ENCODE measurements at regions not wholly inside any gene's neighbourhood (a gene's known extent, or its start where the extent isn't known, plus 50 kb on each side); places are given as distances from the start of the nearest gene placed in this dataset.

- Histone ChIP-seq H3K9me2 (replicated peaks; ENCODE audit: insufficient read depth, low read length) (no peaks in the 10 kb centered on the region; the same call in 1 of the 2 replicates), H3K4me3 (ENCODE audit: low read length) (no peak overlapping the region), H3K4me2 (ENCODE audit: low read depth, low read length, poor library complexity, severe bottlenecking) (no peak overlapping the region), H2AFZ (ENCODE audit: low read length) (no peak overlapping the region), H3K4me1 (ENCODE audit: low read length) (no peaks in the 10 kb centered on the region), H3K9ac (ENCODE audit: low read length) (no peak overlapping the region), H3K27ac (ENCODE audit: low read length) (no peak overlapping the region), H3K36me3 (ENCODE audit: insufficient read depth, low read length) (no peaks in the 10 kb centered on the region), H3K9me3 (ENCODE audit: low read length) (peaks cover 22% of the 10 kb centered on the region), H3K27me3 (ENCODE audit: low read length) (no peaks in the 10 kb centered on the region), H4K20me1 (ENCODE audit: insufficient read depth, low read depth, low read length) (no peaks in the 10 kb centered on the region), H3K79me2 (ENCODE audit: low read length) (no peaks in the 10 kb centered on the region)
- DNase-seq: no peak
Measured at GRCh38 chr4:125991398-125991797, 676.6 kb downstream of the FAT4 start.

- Histone ChIP-seq H3K27me3 (ENCODE audit: low read length) (no peaks in the 10 kb centered on the region), H3K27ac (ENCODE audit: low read length) (no peak overlapping the region), H4K20me1 (ENCODE audit: insufficient read depth, low read depth, low read length) (no peaks in the 10 kb centered on the region), H3K4me2 (ENCODE audit: low read depth, low read length, poor library complexity, severe bottlenecking) (no peak overlapping the region), H2AFZ (ENCODE audit: low read length) (no peak overlapping the region), H3K36me3 (ENCODE audit: insufficient read depth, low read length) (no peaks in the 10 kb centered on the region), H3K9me2 (replicated peaks; ENCODE audit: insufficient read depth, low read length) (no peaks in the 10 kb centered on the region; the same call in 1 of the 2 replicates), H3K79me2 (ENCODE audit: low read length) (no peaks in the 10 kb centered on the region), H3K9me3 (ENCODE audit: low read length) (peaks cover 30% of the 10 kb centered on the region), H3K9ac (ENCODE audit: low read length) (no peak overlapping the region), H3K4me3 (ENCODE audit: low read length) (no peak overlapping the region), H3K4me1 (ENCODE audit: low read length) (no peaks in the 10 kb centered on the region)
- no peak for DNase-seq
Measured at GRCh38 chr4:125992891-125993290, 678.1 kb downstream of the FAT4 start.

GRCh38 chr4:125994024-125994423 lies 679.3 kb downstream of the FAT4 start:
- Histone ChIP-seq H3K36me3 (ENCODE audit: insufficient read depth, low read length) (no peaks in the 10 kb centered on the region), H3K9ac (ENCODE audit: low read length) (no peak overlapping the region), H3K4me3 (ENCODE audit: low read length) (no peak overlapping the region), H3K4me2 (ENCODE audit: low read depth, low read length, poor library complexity, severe bottlenecking) (no peak overlapping the region), H3K27me3 (ENCODE audit: low read length) (no peaks in the 10 kb centered on the region), H3K9me2 (replicated peaks; ENCODE audit: insufficient read depth, low read length) (no peaks in the 10 kb centered on the region; the same call in 1 of the 2 replicates), H2AFZ (ENCODE audit: low read length) (no peak overlapping the region), H3K79me2 (ENCODE audit: low read length) (no peaks in the 10 kb centered on the region), H3K4me1 (ENCODE audit: low read length) (no peaks in the 10 kb centered on the region), H3K27ac (ENCODE audit: low read length) (no peak overlapping the region), H3K9me3 (ENCODE audit: low read length) (peaks cover 34% of the 10 kb centered on the region), H4K20me1 (ENCODE audit: insufficient read depth, low read depth, low read length) (no peaks in the 10 kb centered on the region)
- no peak for DNase-seq

GRCh38 chr4:125994430-125994829 lies 679.7 kb downstream of the FAT4 start:
- no peak for DNase-seq
- Histone ChIP-seq H3K9me3 (ENCODE audit: low read length) (peaks cover 33% of the 10 kb centered on the region), H3K36me3 (ENCODE audit: insufficient read depth, low read length) (no peaks in the 10 kb centered on the region), H2AFZ (ENCODE audit: low read length) (no peak overlapping the region), H3K9ac (ENCODE audit: low read length) (no peak overlapping the region), H3K4me2 (ENCODE audit: low read depth, low read length, poor library complexity, severe bottlenecking) (no peak overlapping the region), H3K9me2 (replicated peaks; ENCODE audit: insufficient read depth, low read length) (no peaks in the 10 kb centered on the region; the same call in 1 of the 2 replicates), H3K79me2 (ENCODE audit: low read length) (no peaks in the 10 kb centered on the region), H4K20me1 (ENCODE audit: insufficient read depth, low read depth, low read length) (no peaks in the 10 kb centered on the region), H3K27ac (ENCODE audit: low read length) (no peak overlapping the region), H3K4me1 (ENCODE audit: low read length) (no peaks in the 10 kb centered on the region), H3K27me3 (ENCODE audit: low read length) (no peaks in the 10 kb centered on the region), H3K4me3 (ENCODE audit: low read length) (no peak overlapping the region)

GRCh38 chr4:126004941-126005340 lies 690.2 kb downstream of the FAT4 start:
- Histone ChIP-seq H3K27me3 (ENCODE audit: low read length) (no peaks in the 10 kb centered on the region), H2AFZ (ENCODE audit: low read length) (no peak overlapping the region)

GRCh38 chr4:126007142-126007541 lies 692.4 kb downstream of the FAT4 start:
- Histone ChIP-seq H3K9me3 (ENCODE audit: low read length) (peaks cover 19% of the 10 kb centered on the region), H3K79me2 (ENCODE audit: low read length) (no peaks in the 10 kb centered on the region), H4K20me1 (ENCODE audit: insufficient read depth, low read depth, low read length) (no peaks in the 10 kb centered on the region), H2AFZ (ENCODE audit: low read length) (no peak overlapping the region), H3K27me3 (ENCODE audit: low read length) (no peaks in the 10 kb centered on the region), H3K36me3 (ENCODE audit: insufficient read depth, low read length) (no peaks in the 10 kb centered on the region), H3K9ac (ENCODE audit: low read length) (no peak overlapping the region), H3K27ac (ENCODE audit: low read length) (no peak overlapping the region), H3K4me3 (ENCODE audit: low read length) (no peak overlapping the region), H3K4me1 (ENCODE audit: low read length) (no peaks in the 10 kb centered on the region), H3K9me2 (replicated peaks; ENCODE audit: insufficient read depth, low read length) (no peaks in the 10 kb centered on the region), H3K4me2 (ENCODE audit: low read depth, low read length, poor library complexity, severe bottlenecking) (no peak overlapping the region)
- DNase-seq: no peak

More at GRCh38 chr4:126004941-126005340, 690.2 kb downstream of the FAT4 start:
- no peak overlapping the region for H3K27ac ChIP-seq (ENCODE audit: low read length)
- no peak overlapping the region for H3K4me3 ChIP-seq (ENCODE audit: low read length)
- H3K4me1 ChIP-seq (ENCODE audit: low read length): no peaks in the 10 kb centered on the region
- H3K9me2 ChIP-seq (replicated peaks; ENCODE audit: insufficient read depth, low read length): no peaks in the 10 kb centered on the region
- no peak overlapping the region for H3K9ac ChIP-seq (ENCODE audit: low read length)
- H3K79me2 ChIP-seq (ENCODE audit: low read length): no peaks in the 10 kb centered on the region
- no peak for DNase-seq
- H3K9me3 ChIP-seq (ENCODE audit: low read length): peaks cover 15% of the 10 kb centered on the region
- H3K4me2 ChIP-seq (ENCODE audit: low read depth, low read length, poor library complexity, severe bottlenecking): no peak overlapping the region
- H4K20me1 ChIP-seq (ENCODE audit: insufficient read depth, low read depth, low read length): no peaks in the 10 kb centered on the region
- H3K36me3 ChIP-seq (ENCODE audit: insufficient read depth, low read length): no peaks in the 10 kb centered on the region

- Histone ChIP-seq H3K4me3 (ENCODE audit: low read length) (no peak overlapping the region), H3K9me3 (ENCODE audit: low read length) (peaks cover 11% of the 10 kb centered on the region; the same call in 1 of the 2 replicates), H3K27me3 (ENCODE audit: low read length) (no peaks in the 10 kb centered on the region), H3K4me2 (ENCODE audit: low read depth, low read length, poor library complexity, severe bottlenecking) (no peak overlapping the region), H3K79me2 (ENCODE audit: low read length) (no peaks in the 10 kb centered on the region), H3K36me3 (ENCODE audit: insufficient read depth, low read length) (no peaks in the 10 kb centered on the region), H2AFZ (ENCODE audit: low read length) (no peak overlapping the region), H3K9me2 (replicated peaks; ENCODE audit: insufficient read depth, low read length) (no peaks in the 10 kb centered on the region), H4K20me1 (ENCODE audit: insufficient read depth, low read depth, low read length) (no peaks in the 10 kb centered on the region), H3K27ac (ENCODE audit: low read length) (no peak overlapping the region), H3K4me1 (ENCODE audit: low read length) (no peaks in the 10 kb centered on the region), H3K9ac (ENCODE audit: low read length) (no peak overlapping the region)
- DNase-seq: no peak
Measured at GRCh38 chr4:126012691-126013290, 698.0 kb downstream of the FAT4 start.

- Histone ChIP-seq H3K4me3 (ENCODE audit: low read length) (no peak overlapping the region), H3K9ac (ENCODE audit: low read length) (no peak overlapping the region), H3K9me2 (replicated peaks; ENCODE audit: insufficient read depth, low read length) (no peaks in the 10 kb centered on the region), H3K27ac (ENCODE audit: low read length) (no peak overlapping the region), H3K9me3 (ENCODE audit: low read length) (peaks cover 16% of the 10 kb centered on the region), H4K20me1 (ENCODE audit: insufficient read depth, low read depth, low read length) (no peaks in the 10 kb centered on the region), H3K79me2 (ENCODE audit: low read length) (no peaks in the 10 kb centered on the region), H3K36me3 (ENCODE audit: insufficient read depth, low read length) (no peaks in the 10 kb centered on the region), H3K4me1 (ENCODE audit: low read length) (no peaks in the 10 kb centered on the region), H3K4me2 (ENCODE audit: low read depth, low read length, poor library complexity, severe bottlenecking) (no peak overlapping the region), H3K27me3 (ENCODE audit: low read length) (no peaks in the 10 kb centered on the region), H2AFZ (ENCODE audit: low read length) (no peak overlapping the region)
- DNase-seq: no peak
Measured at GRCh38 chr4:126018274-126018673, 703.5 kb downstream of the FAT4 start.

Data from Karpas-422 (cell line).